ENCODE measurements at regions not wholly inside any gene's neighbourhood (a gene's known extent, or its start where the extent isn't known, plus 50 kb on each side); places are given as distances from the start of the nearest gene placed in this dataset.

DNA sequence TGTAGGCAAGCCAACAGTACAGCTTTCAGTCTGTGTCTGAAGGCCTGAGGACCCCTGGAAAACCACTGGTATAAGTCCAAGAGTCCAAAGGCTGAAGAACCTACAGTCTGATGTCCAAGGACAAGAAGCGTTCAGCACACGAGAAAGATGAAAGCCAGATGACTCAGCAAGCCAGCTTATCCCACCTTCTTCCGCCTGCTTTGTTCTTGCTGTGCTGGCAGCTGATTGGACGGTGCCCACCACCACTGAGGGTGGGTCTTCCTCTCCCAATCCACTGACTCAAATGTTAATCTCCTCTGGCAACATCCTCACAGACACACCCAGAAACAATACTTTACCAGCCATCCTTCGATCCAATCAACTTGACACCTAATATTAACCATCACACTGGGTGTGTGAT is 59.0 kb upstream of the PDZRN3 start:
- H3K27ac ChIP-seq, result no peak overlapping the region
- TF ChIP-seq, protein P1, sequence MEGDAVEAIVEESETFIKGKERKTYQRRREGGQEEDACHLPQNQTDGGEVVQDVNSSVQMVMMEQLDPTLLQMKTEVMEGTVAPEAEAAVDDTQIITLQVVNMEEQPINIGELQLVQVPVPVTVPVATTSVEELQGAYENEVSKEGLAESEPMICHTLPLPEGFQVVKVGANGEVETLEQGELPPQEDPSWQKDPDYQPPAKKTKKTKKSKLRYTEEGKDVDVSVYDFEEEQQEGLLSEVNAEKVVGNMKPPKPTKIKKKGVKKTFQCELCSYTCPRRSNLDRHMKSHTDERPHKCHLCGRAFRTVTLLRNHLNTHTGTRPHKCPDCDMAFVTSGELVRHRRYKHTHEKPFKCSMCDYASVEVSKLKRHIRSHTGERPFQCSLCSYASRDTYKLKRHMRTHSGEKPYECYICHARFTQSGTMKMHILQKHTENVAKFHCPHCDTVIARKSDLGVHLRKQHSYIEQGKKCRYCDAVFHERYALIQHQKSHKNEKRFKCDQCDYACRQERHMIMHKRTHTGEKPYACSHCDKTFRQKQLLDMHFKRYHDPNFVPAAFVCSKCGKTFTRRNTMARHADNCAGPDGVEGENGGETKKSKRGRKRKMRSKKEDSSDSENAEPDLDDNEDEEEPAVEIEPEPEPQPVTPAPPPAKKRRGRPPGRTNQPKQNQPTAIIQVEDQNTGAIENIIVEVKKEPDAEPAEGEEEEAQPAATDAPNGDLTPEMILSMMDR (conservative IDR thresholded peaks at IDR 0.05), result no peak

DNA sequence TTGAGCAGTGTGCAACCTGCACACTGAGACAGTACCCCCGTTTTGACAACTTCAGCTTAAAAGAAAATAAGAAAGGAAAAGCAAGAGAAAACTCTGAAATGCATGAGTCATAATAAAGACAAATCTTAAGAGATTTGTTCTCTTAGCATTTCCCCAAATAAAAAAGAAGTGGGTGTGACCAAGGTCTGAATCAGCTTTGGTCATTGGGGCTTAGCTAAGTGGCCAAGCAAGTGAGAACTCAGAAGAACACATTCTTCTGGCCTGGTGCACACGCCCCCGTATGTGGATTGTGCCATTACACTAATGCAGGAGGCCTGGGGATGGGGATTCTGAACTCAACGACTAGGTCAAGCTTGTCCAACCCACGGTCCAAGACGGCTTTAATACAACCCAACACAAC is 56.9 kb upstream of the PDZRN3 start:
- TF ChIP-seq, protein P1 (conservative IDR thresholded peaks at IDR 0.05), result no peak
- H3K27ac ChIP-seq, result no peak overlapping the region

DNA sequence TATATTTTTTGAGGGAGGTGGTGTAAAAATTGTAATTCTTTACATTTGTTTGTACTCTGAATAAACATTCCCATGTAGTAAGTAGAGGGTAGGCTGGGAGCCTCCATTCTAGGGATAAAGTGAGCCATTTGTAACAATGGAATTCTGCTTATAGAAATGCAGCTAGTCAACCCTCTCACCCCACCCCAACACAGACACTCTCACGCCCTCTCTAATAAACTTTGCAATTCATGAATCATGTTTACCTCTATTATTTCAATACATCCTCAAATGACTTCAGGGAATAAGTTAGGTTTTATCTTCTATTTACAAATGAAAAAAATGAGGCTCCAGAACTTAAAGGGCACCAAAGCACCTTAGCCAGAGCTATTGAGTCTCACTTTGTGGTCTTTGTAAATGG is 56.5 kb upstream of the PDZRN3 start:
- TF ChIP-seq, protein P1 (conservative IDR thresholded peaks at IDR 0.05), result no peak
- no peak overlapping the region for H3K27ac ChIP-seq

GRCh38 chr3:73680391-73681095 is 55.8 kb upstream of the PDZRN3 start:
- TF ChIP-seq, protein P1 (conservative IDR thresholded peaks at IDR 0.05), result no peak
- H3K27ac ChIP-seq, result no peak overlapping the region

DNA sequence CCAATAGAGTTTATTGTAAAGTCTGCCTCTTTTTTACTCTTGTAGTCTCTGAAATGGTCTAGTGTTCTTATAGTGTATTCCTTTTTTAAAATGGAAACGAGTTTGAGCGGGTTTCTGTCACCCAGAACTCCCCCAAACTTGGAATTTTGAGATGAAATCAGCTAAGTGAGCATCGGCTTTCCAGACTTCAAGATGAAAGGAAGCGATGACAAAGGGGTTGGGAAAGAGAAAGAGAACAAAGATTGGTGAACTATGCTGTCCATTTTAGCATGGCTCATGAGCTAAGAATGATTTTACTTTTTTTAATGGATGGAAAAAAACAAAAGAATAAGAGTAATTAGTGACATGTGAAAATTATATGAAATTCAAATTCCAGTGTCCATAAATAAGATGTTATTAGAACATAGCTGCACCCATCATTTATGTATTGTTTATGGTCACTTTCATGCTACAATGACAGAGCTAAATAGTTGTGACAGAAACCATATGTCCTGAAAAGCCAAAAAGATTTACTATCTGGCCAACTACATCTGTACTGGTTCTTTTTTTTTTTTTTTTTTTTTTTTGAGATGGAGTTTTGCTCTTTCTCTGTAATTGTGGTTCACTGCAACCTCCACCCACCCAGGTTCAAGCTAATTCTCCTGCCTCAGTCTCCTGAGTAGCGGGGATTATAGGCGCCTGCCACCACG is 52.7 kb upstream of the PDZRN3 start:
- TF ChIP-seq, protein P1 (conservative IDR thresholded peaks at IDR 0.05), result no peak
- H3K27ac ChIP-seq, result no peak overlapping the region
